ENCODE measurements at regions not wholly inside any gene's neighbourhood (a gene's known extent, or its start where the extent isn't known, plus 50 kb on each side); places are given as distances from the start of the nearest gene placed in this dataset.

- TF ChIP-seq CTCF (conservative IDR thresholded peaks at IDR 0.05) (no peak), ZFX (IDR thresholded peaks at IDR 0.05) (no peak)
Observed at GRCh38 chr15:53397041-53397616, 362.3 kb downstream of the WDR72 start.

Measured in C4-2B (cell line).